Inflammatory macrophage (primary cell): ENCODE measurements at regions not wholly inside any gene's neighbourhood (a gene's known extent, or its start where the extent isn't known, plus 50 kb on each side); places are given as distances from the start of the nearest gene placed in this dataset.

Source experiments
- DNase-seq, 2 donors: peaks; one replicate each; pipeline ENCODE4 v3.0.0-alpha.2; 2020 to 2022

GRCh38 chr9:23172979-23173637 is 652.9 kb downstream of the ELAVL2 start:
- DNase-seq = no peak

GRCh38 chr9:23194281-23194680 is 631.8 kb downstream of the ELAVL2 start:
- DNase-seq = no peak

GRCh38 chr9:23215688-23216087 is 610.4 kb downstream of the ELAVL2 start:
- DNase-seq = no peak

GRCh38 chr9:23219471-23219870 is 606.6 kb downstream of the ELAVL2 start:
- no peak for DNase-seq

- no peak for DNase-seq
Observed at GRCh38 chr9:23220171-23220570, 605.9 kb downstream of the ELAVL2 start.

GRCh38 chr9:23220957-23221356 is 605.1 kb downstream of the ELAVL2 start:
- DNase-seq = no peak

GRCh38 chr9:23229890-23230317 is 596.1 kb downstream of the ELAVL2 start:
- DNase-seq = no peak

GRCh38 chr9:23232831-23233230 is 593.2 kb downstream of the ELAVL2 start:
- DNase-seq = no peak

GRCh38 chr9:23243523-23243922 is 582.5 kb downstream of the ELAVL2 start:
- DNase-seq = no peak

- DNase-seq = no peak
Observed at GRCh38 chr9:23245067-23245466, 581.0 kb downstream of the ELAVL2 start.

GRCh38 chr9:23254404-23255184 is 571.4 kb downstream of the ELAVL2 start:
- no peak for DNase-seq

GRCh38 chr9:23255346-23255745 is 570.7 kb downstream of the ELAVL2 start:
- DNase-seq = no peak

GRCh38 chr9:23258569-23258968 is 567.5 kb downstream of the ELAVL2 start:
- DNase-seq = no peak

GRCh38 chr9:23278561-23278960 is 547.5 kb downstream of the ELAVL2 start:
- no peak for DNase-seq

GRCh38 chr9:23287390-23287789 is 538.6 kb downstream of the ELAVL2 start:
- DNase-seq = no peak

- DNase-seq = no peak
Observed at GRCh38 chr9:23288545-23288944, 537.5 kb downstream of the ELAVL2 start.

GRCh38 chr9:23290973-23291372 is 535.1 kb downstream of the ELAVL2 start:
- DNase-seq = no peak

- DNase-seq = no peak
Observed at GRCh38 chr9:23302281-23302680, 523.8 kb downstream of the ELAVL2 start.

GRCh38 chr9:23306731-23307130 is 519.3 kb downstream of the ELAVL2 start:
- DNase-seq = no peak

- DNase-seq = no peak
Observed at GRCh38 chr9:23307731-23308513, 518.1 kb downstream of the ELAVL2 start.

GRCh38 chr9:23309800-23310199 is 516.2 kb downstream of the ELAVL2 start:
- DNase-seq = no peak

- DNase-seq = no peak
Observed at GRCh38 chr9:23314247-23314646, 511.8 kb downstream of the ELAVL2 start.

GRCh38 chr9:23319092-23319491 is 506.9 kb downstream of the ELAVL2 start:
- no peak for DNase-seq

GRCh38 chr9:23321049-23321448 is 505.0 kb downstream of the ELAVL2 start:
- DNase-seq = no peak
